Trophoblast cell (in vitro differentiated cells and primary cell): ENCODE measurements at regions not wholly inside any gene's neighbourhood (a gene's known extent, or its start where the extent isn't known, plus 50 kb on each side); places are given as distances from the start of the nearest gene placed in this dataset.

Source experiments
- DNase-seq, 2 donors: peaks; one replicate each; pipeline ENCODE4 v3.0.0-alpha.2; 2016
- H2AFZ ChIP-seq: 2 replicates; pipeline ENCODE4 v1.6.1; 2013; ENCODE audit warnings: low read length, moderate library complexity, mild to moderate bottlenecking; ENCODE audit not compliant: insufficient read depth, poor library complexity
- H2AK5ac ChIP-seq: 2 replicates; pipeline ENCODE4 v1.6.1; 2013; ENCODE audit warnings: mild to moderate bottlenecking, low read length
- H2BK120ac ChIP-seq: 2 replicates; pipeline ENCODE4 v1.6.1; 2013; ENCODE audit warnings: low read length, mild to moderate bottlenecking, moderate library complexity; ENCODE audit not compliant: insufficient read depth, poor library complexity
- H2BK12ac ChIP-seq: 2 replicates; pipeline ENCODE4 v1.6.1; 2013; ENCODE audit warnings: mild to moderate bottlenecking, low read length, moderate library complexity
- H2BK5ac ChIP-seq: 2 replicates; pipeline ENCODE4 v1.6.1; 2013; ENCODE audit warnings: low read length, low read depth, moderate library complexity, mild to moderate bottlenecking; ENCODE audit not compliant: poor library complexity
- H3K14ac ChIP-seq: 2 replicates; pipeline ENCODE4 v1.6.1; 2013; ENCODE audit warnings: mild to moderate bottlenecking, low read length
- H3K18ac ChIP-seq: 2 replicates; pipeline ENCODE4 v1.6.1; 2013; ENCODE audit warnings: mild to moderate bottlenecking, low read length
- H3K23ac ChIP-seq: 2 replicates; pipeline ENCODE4 v1.6.1; 2013; ENCODE audit warnings: low read length
- H3K27ac ChIP-seq: 2 replicates; pipeline ENCODE4 v1.5.1; 2013; ENCODE audit warnings: low read depth, mild to moderate bottlenecking, inconsistent platforms, low read length, moderate library complexity
- H3K27me3 ChIP-seq: 2 replicates; pipeline ENCODE4 v1.6.1; 2013; ENCODE audit warnings: inconsistent platforms, mild to moderate bottlenecking, low read length, moderate library complexity; ENCODE audit not compliant: insufficient read depth
- H3K36me3 ChIP-seq, 2 experiments: 1 replicate in 1 of 2; 2 replicates in 1 of 2; pipeline ENCODE4 v1.6.1; 2013; ENCODE audit warnings: low read length in 2 of 2, mild to moderate bottlenecking in 2 of 2, moderate library complexity in 1 of 2; ENCODE audit not compliant: insufficient read depth in 2 of 2, control insufficient read depth in 1 of 2
- H3K4ac ChIP-seq: 2 replicates; pipeline ENCODE4 v1.6.1; 2013; ENCODE audit warnings: low read depth, mild to moderate bottlenecking, low read length, moderate library complexity
- H3K4me1 ChIP-seq, 2 experiments: 1 replicate in 1 of 2; 2 replicates in 1 of 2; pipeline ENCODE4 v1.6.1; 2013; ENCODE audit warnings: low read length in 2 of 2, mild to moderate bottlenecking in 2 of 2, moderate library complexity in 1 of 2; ENCODE audit not compliant: insufficient read depth in 2 of 2, control insufficient read depth in 1 of 2
- H3K4me2 ChIP-seq: 2 replicates; pipeline ENCODE4 v1.6.1; 2013; ENCODE audit warnings: inconsistent platforms, mild to moderate bottlenecking, low read length, moderate library complexity
- H3K4me3 ChIP-seq: 2 replicates; pipeline ENCODE4 v1.5.1; 2013; ENCODE audit warnings: mild to moderate bottlenecking, low read depth, low read length, inconsistent platforms
- H3K79me1 ChIP-seq: one replicate; pipeline ENCODE4 v1.6.1; 2013; ENCODE audit warnings: low read length
- H3K79me2 ChIP-seq: 2 replicates; pipeline ENCODE4 v1.6.1; 2013; ENCODE audit warnings: low read length, mild to moderate bottlenecking; ENCODE audit not compliant: control insufficient read depth, insufficient read depth, poor library complexity
- H3K9ac ChIP-seq: 2 replicates; pipeline ENCODE4 v1.6.1; 2013; ENCODE audit warnings: mild to moderate bottlenecking, low read length
- H3K9me3 ChIP-seq: 2 replicates; pipeline ENCODE4 v1.6.1; 2013; ENCODE audit warnings: low read depth, mild to moderate bottlenecking, control low read depth, inconsistent platforms, low read length; ENCODE audit not compliant: insufficient read depth
- H4K12ac ChIP-seq: 2 replicates; pipeline ENCODE4 v1.6.1; 2013; ENCODE audit warnings: low read depth, mild to moderate bottlenecking, low read length, moderate library complexity
- H4K8ac ChIP-seq: 2 replicates; pipeline ENCODE4 v1.6.1; 2013; ENCODE audit warnings: low read depth, mild to moderate bottlenecking, low read length, moderate library complexity
- H4K91ac ChIP-seq: one replicate; pipeline ENCODE4 v1.6.1; 2013; ENCODE audit warnings: low read depth, mild to moderate bottlenecking, low read length, moderate library complexity
- WGBS: extraction: QIAGEN DNeasy Blood & Tissue Kit; methylation state at CpG from one replicate; pipeline ENCODE4 v1.1.7; 2013; ENCODE audit warnings: missing lambda C conversion rate; ENCODE audit not compliant: insufficient read length, insufficient coverage; ENCODE audit errors: extremely low coverage; 5-methylcytosine and 5-hydroxymethylcytosine counted together

DNA sequence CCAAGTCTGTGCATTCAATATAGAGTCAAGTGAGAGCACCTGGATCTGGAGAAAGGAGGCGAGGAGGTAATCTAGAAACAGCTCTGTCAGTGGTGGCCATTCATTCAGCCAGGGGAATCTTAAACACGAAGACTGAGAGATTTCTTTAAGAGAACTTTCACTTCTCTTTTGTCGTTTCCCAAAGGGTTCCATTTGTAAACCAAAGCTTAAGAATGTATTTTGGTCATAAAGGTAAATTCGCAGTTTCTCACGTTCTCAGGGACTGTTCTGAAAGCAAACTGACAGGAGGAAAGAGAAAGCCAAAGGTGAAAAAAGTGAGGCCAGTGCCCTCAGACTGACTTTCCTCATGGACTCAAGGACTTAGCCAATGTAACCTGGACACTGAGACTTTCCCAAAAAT, 513.5 kb downstream of the CMPK2 start:
- Histone ChIP-seq H3K4ac (no peak overlapping the region), H2BK5ac (no peak overlapping the region), H3K79me2 (no peaks in the 10 kb centered on the region), H3K18ac (no peak overlapping the region), H3K9me3 (no peaks in the 10 kb centered on the region), H3K27ac (no peak overlapping the region), H3K4me1 (no peaks in the 10 kb centered on the region), H3K27me3 (no peaks in the 10 kb centered on the region), H4K91ac (no peak overlapping the region), H2AFZ (no peak overlapping the region), H3K36me3 (no peaks in the 10 kb centered on the region), H3K4me2 (no peak overlapping the region), H2BK120ac (no peak overlapping the region), H3K79me1 (peaks cover 3% of the 10 kb centered on the region), H4K12ac (no peak overlapping the region), H2AK5ac (no peak overlapping the region), H2BK12ac (no peak overlapping the region), H3K4me3 (no peak overlapping the region), H3K23ac (no peak overlapping the region), H3K14ac (no peak overlapping the region), H3K9ac (no peak overlapping the region), H4K8ac (no peak overlapping the region)
- WGBS: no CpG with 5 or more reads among the region's 5 CpGs
- no peak for DNase-seq

DNA sequence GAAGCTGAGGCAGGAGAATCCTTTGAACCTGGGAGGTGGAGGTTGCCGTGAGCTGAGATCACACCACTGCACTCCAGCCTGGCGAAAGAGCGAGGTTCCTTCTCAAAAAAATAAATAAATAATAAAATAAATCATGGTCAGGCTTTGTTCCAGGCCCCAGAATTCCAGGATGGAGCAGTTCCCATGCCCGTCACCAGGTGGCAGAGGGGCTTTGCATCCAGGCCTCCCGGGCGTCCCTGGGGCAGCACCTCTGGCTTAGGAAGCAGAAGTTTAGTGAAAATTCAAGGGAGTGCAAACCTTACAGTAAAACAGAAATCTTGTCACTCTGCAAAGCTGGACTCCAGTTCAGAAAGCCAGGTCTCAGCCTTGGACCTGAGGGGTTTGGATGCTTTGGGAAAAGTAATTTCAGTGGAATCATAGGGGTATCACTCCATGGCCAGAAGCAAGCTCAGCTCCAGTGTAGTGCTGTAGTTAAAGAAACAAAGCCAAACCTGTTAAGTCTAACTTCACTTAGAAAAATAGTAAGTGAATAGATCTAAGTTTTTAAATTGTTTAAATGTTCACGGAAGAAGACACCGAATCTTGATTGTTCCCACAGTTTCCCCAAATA, 512.7 kb downstream of the CMPK2 start:
- H3K79me2 ChIP-seq: no peaks in the 10 kb centered on the region
- no peak overlapping the region for H2BK120ac ChIP-seq
- peak; percentile 52 to 75 for DNase-seq
- no peak overlapping the region for H3K4ac ChIP-seq
- no CpG with 5 or more reads among the region's 8 CpGs for WGBS
- no peak overlapping the region for H3K27ac ChIP-seq
- H3K36me3 ChIP-seq: no peaks in the 10 kb centered on the region
- H3K23ac ChIP-seq: no peak overlapping the region
- H3K9me3 ChIP-seq: no peaks in the 10 kb centered on the region
- H4K12ac ChIP-seq: no peak overlapping the region
- H2AK5ac ChIP-seq: no peak overlapping the region
- H2BK12ac ChIP-seq: no peak overlapping the region
- no peak overlapping the region for H4K8ac ChIP-seq
- H4K91ac ChIP-seq: peak overlapping the region; percentile 42
- no peak overlapping the region for H3K9ac ChIP-seq
- no peak overlapping the region for H2BK5ac ChIP-seq
- no peak overlapping the region for H3K14ac ChIP-seq
- H2AFZ ChIP-seq: no peak overlapping the region
- no peaks in the 10 kb centered on the region for H3K4me1 ChIP-seq
- H3K79me1 ChIP-seq: peaks cover 3% of the 10 kb centered on the region
- H3K27me3 ChIP-seq: no peaks in the 10 kb centered on the region
- H3K4me2 ChIP-seq: no peak overlapping the region
- H3K18ac ChIP-seq: no peak overlapping the region
- no peak overlapping the region for H3K4me3 ChIP-seq

DNA sequence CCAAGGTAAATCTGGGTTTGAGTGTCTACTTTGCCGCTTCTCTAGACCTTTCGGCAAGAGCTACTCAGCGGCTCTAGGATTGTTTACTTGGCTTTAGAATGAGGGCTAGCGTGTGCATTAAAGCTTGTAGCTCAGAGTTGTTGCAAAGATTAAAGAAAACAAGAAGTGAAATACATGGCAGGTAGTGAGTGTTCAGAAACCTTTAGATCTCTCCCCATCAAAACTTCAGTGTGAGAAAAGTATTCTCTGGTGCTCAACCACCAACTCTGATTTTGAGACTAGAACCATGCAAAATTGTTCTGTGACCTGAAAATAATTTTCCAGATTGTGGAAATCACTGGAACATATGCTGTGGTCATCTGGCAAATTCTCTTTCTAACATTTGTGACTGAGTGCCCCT, 512.0 kb downstream of the CMPK2 start:
- Histone ChIP-seq H3K27ac (no peak overlapping the region), H2AK5ac (no peak overlapping the region), H2BK120ac (no peak overlapping the region), H3K23ac (no peak overlapping the region), H3K79me1 (peaks cover 3% of the 10 kb centered on the region), H2AFZ (no peak overlapping the region), H4K12ac (no peak overlapping the region), H2BK12ac (no peak overlapping the region), H3K79me2 (no peaks in the 10 kb centered on the region), H3K9me3 (no peaks in the 10 kb centered on the region), H3K18ac (no peak overlapping the region), H3K27me3 (no peaks in the 10 kb centered on the region), H3K4me2 (no peak overlapping the region), H3K9ac (no peak overlapping the region), H4K91ac (no peak overlapping the region), H4K8ac (no peak overlapping the region), H3K14ac (no peak overlapping the region), H3K4ac (no peak overlapping the region), H3K4me1 (no peaks in the 10 kb centered on the region), H3K36me3 (no peaks in the 10 kb centered on the region), H2BK5ac (no peak overlapping the region), H3K4me3 (no peak overlapping the region)
- no CpG with 5 or more reads among the region's 4 CpGs for WGBS
- no peak for DNase-seq

- H2AFZ ChIP-seq: no peak overlapping the region
- no peak overlapping the region for H2AK5ac ChIP-seq
- H3K4ac ChIP-seq: no peak overlapping the region
- no peak overlapping the region for H3K18ac ChIP-seq
- H3K27me3 ChIP-seq: no peaks in the 10 kb centered on the region
- no peak overlapping the region for H4K91ac ChIP-seq
- no peak overlapping the region for H3K27ac ChIP-seq
- no peak overlapping the region for H2BK120ac ChIP-seq
- no peaks in the 10 kb centered on the region for H3K9me3 ChIP-seq
- no peaks in the 10 kb centered on the region for H3K4me1 ChIP-seq
- peaks cover 3% of the 10 kb centered on the region for H3K79me1 ChIP-seq
- no peaks in the 10 kb centered on the region for H3K36me3 ChIP-seq
- no peak overlapping the region for H4K12ac ChIP-seq
- H4K8ac ChIP-seq: no peak overlapping the region
- no CpG with 5 or more reads among the region's 2 CpGs for WGBS
- no peak overlapping the region for H2BK5ac ChIP-seq
- no peak overlapping the region for H2BK12ac ChIP-seq
- H3K23ac ChIP-seq: no peak overlapping the region
- no peaks in the 10 kb centered on the region for H3K79me2 ChIP-seq
- H3K9ac ChIP-seq: no peak overlapping the region
- DNase-seq: no peak
- H3K4me3 ChIP-seq: no peak overlapping the region
- no peak overlapping the region for H3K14ac ChIP-seq
- H3K4me2 ChIP-seq: no peak overlapping the region
Observed at GRCh38 chr2:6354546-6354945, 511.2 kb downstream of the CMPK2 start.
